Activated T-helper 2 cell treated with anti-CD3 and anti-CD28 coated beads, Interferon-gamma antibody, Interleukin-2, Interleukin-4, amounts not matched to agents 10 μg/mL and 5 μg/mL and 100 μg/mL, durations not matched to agents 14 hours and 24 hours and 36 hours (primary cell): ENCODE measurements at regions not wholly inside any gene's neighbourhood (a gene's known extent, or its start where the extent isn't known, plus 50 kb on each side); places are given as distances from the start of the nearest gene placed in this dataset.

Experiments used
- DNase-seq: peaks from one replicate; pipeline ENCODE4 v3.0.0; 2021; ENCODE audit warnings: low spot score
- H3K27ac Mint-ChIP-seq: one replicate; pipeline ENCODE4 v1.8.0; 2021; ENCODE audit warnings: mixed read lengths
- H3K27me3 Mint-ChIP-seq: one replicate; pipeline ENCODE4 v1.8.0; 2021; ENCODE audit warnings: low read depth, mixed read lengths
- H3K36me3 Mint-ChIP-seq: one replicate; pipeline ENCODE4 v1.8.0; 2021; ENCODE audit warnings: low read depth, mixed read lengths
- H3K4me1 Mint-ChIP-seq: one replicate; pipeline ENCODE4 v1.8.0; 2021; ENCODE audit warnings: low read depth, mixed read lengths
- H3K4me3 Mint-ChIP-seq: one replicate; pipeline ENCODE4 v1.8.0; 2021; ENCODE audit warnings: low read depth, mild to moderate bottlenecking, moderate library complexity, mixed read lengths
- H3K9me3 Mint-ChIP-seq: one replicate; pipeline ENCODE4 v1.8.0; 2021; ENCODE audit warnings: mixed read lengths
- intact Hi-C: fragments of 100-400 bp; cut with micrococcal nuclease; formaldehyde crosslinking; loops from one replicate; pipeline ENCODE4 v1.15.1; 2023

DNA sequence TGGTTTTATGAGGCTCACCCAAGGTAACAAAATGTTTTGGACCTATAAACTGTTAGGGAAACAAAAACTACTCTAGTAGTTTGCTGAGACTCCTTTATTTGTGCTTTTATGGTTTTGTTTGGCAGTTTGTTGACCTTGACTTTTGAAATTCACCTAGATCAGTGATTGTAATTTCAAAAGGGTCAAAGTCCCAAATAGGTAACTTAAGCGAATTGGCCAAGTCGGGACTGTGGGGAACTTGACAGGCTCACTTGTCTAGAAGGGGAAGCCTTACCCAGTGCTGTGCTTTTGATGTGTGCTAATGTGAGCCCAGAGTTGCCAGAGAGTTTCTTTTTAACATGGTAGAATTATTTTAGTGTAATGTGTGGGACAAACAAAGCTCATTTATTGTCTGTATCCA is 87.2 kb upstream of the SGCD start:
- no peaks in the 10 kb centered on the region for H3K36me3 Mint-ChIP-seq
- no peak overlapping the region for H3K4me3 Mint-ChIP-seq
- no peaks in the 10 kb centered on the region for H3K27me3 Mint-ChIP-seq
- H3K27ac Mint-ChIP-seq = no peak overlapping the region
- no peaks in the 10 kb centered on the region for H3K4me1 Mint-ChIP-seq
- no peaks in the 10 kb centered on the region for H3K9me3 Mint-ChIP-seq
- intact Hi-C loops = no loop called here
- DNase-seq = no peak

DNA sequence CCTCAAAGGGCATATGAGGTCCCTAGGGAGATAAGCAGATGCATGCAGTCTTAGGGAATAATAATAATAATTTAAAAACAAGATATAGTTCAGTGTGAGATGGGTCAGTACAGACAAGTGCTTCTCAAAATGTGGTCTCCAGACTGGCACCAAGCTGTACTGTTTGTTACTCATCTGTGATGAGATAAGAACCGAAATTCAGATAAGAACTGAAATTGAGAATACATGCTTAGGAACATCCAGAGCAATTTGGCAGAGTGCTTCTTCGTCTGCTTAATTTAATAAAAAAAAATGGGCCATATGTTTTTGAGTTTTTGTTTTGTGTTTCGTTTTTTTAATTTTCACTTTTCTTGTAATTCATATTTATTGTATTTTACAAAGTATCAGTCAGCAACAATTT is 86.5 kb upstream of the SGCD start:
- H3K9me3 Mint-ChIP-seq = no peaks in the 10 kb centered on the region
- no peaks in the 10 kb centered on the region for H3K27me3 Mint-ChIP-seq

DNA sequence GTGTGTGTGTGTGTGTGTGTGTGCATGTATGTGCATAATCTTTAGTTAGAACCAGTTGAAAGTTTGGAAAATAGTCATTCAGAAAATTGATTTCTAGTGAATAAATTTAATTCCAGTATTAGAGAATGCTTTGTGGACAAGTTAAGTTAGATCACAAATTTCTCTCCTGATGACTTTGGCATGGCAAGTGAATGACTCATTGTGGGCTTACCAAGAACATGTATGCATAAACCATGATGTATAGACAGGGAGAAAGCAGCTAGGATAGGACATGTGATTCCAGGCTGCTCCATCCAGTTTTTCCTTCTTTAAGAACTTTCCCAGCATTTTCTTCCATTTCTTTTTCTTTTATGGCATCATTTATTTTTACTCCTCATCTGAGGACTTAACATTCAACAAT is 85.7 kb upstream of the SGCD start:
- Mint-ChIP-seq H3K27ac (no peak overlapping the region), H3K4me3 (no peak overlapping the region), H3K4me1 (no peaks in the 10 kb centered on the region), H3K27me3 (no peaks in the 10 kb centered on the region), H3K9me3 (no peaks in the 10 kb centered on the region), H3K36me3 (no peaks in the 10 kb centered on the region)
- DNase-seq = no peak
- intact Hi-C loops = no loop called here

More for the DNA sequence above, 86.5 kb upstream of the SGCD start:
- Mint-ChIP-seq H3K4me1 (no peaks in the 10 kb centered on the region), H3K36me3 (no peaks in the 10 kb centered on the region), H3K4me3 (no peak overlapping the region), H3K27ac (no peak overlapping the region)
- no peak for DNase-seq
- intact Hi-C loops = no loop called here

DNA sequence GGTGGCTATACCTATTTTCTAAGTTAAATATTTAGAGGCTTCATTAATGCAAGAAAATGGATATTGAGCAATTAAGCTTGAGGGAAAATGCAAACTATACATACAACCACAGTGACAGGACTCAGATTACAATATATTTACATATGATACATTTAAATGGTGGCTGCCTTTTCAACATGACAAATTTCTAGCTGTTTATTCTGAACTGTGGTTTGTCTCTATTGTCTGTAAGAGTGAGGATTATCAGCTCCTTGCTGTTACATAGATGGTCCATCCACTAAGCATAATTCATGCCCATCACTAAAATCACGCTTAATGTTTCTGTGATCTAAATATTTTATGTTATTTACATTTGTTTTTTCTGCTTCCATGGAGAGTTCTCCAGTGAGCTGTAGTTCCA is 81.1 kb upstream of the SGCD start:
- Mint-ChIP-seq H3K4me1 (no peaks in the 10 kb centered on the region), H3K4me3 (no peak overlapping the region), H3K36me3 (no peaks in the 10 kb centered on the region), H3K27me3 (no peaks in the 10 kb centered on the region), H3K9me3 (no peaks in the 10 kb centered on the region), H3K27ac (no peak overlapping the region)
- intact Hi-C loops = no loop called here
- DNase-seq = no peak

DNA sequence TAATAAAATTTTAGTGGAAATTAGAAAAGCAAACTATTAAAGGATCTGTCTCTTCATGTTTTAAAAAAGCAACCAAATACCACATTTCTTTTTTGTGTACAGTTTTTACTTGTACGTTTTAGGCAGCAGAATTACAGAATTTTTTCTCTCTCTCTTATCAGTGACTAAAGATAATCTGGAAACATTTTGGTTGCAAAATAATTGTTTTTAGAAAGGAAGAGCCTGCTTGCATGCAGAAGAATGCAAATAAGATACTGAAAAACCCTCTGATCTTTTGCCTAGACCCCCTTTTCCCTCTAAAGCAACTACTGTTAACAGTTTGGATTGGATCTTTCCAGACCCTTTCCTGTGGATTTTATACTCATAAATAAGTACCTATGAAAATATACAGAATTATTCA is 75.9 kb upstream of the SGCD start:
- Mint-ChIP-seq H3K9me3 (no peaks in the 10 kb centered on the region), H3K4me3 (no peak overlapping the region), H3K36me3 (no peaks in the 10 kb centered on the region), H3K27ac (no peak overlapping the region), H3K27me3 (no peaks in the 10 kb centered on the region), H3K4me1 (no peaks in the 10 kb centered on the region)
- intact Hi-C loops = no loop called here
- DNase-seq = no peak

DNA sequence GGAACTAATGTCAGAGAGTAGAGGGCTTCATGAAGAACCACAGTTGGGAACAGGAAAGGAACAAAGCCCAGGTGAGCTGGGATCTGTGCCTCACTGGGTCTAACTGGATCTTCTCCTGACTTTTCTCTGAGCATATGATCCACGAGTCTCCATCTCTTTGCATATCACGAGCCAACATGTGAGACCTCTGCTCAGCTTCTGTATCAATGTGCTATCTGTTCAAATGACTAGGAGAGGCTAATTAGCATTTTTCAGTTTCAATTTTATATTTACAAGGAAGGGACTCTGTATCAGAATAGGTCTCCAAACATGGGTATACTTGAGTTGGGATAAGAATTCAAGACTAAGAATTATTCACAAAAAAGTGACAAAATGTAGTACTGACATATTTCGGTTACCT is 73.8 kb upstream of the SGCD start:
- DNase-seq = no peak
- Mint-ChIP-seq H3K4me1 (no peaks in the 10 kb centered on the region), H3K36me3 (no peaks in the 10 kb centered on the region), H3K27me3 (no peaks in the 10 kb centered on the region), H3K9me3 (no peaks in the 10 kb centered on the region), H3K27ac (no peak overlapping the region), H3K4me3 (no peak overlapping the region)
- intact Hi-C loops = no loop called here

DNA sequence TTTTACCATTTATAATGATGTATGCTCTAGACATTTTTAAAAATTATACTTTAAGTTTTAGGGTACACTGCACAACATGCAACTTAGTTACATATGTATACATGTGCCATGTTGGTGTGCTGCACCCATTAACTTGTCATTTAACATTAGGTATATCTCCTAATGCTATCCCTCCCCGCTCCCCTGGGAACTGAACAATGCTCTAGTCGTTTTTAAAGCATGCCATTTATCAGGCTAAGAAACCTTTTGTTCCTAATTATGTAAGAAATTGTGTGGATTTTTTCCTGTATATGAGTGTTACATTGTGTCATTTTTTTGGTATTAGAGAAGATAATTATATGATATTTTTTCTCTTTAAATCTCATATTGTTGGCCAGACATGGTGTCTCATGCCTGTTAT is 72.8 kb upstream of the SGCD start:
- Mint-ChIP-seq H3K36me3 (no peaks in the 10 kb centered on the region), H3K4me1 (no peaks in the 10 kb centered on the region), H3K27me3 (no peaks in the 10 kb centered on the region), H3K9me3 (no peaks in the 10 kb centered on the region), H3K27ac (no peak overlapping the region), H3K4me3 (no peak overlapping the region)
- intact Hi-C loops = no loop called here
- DNase-seq = no peak

DNA sequence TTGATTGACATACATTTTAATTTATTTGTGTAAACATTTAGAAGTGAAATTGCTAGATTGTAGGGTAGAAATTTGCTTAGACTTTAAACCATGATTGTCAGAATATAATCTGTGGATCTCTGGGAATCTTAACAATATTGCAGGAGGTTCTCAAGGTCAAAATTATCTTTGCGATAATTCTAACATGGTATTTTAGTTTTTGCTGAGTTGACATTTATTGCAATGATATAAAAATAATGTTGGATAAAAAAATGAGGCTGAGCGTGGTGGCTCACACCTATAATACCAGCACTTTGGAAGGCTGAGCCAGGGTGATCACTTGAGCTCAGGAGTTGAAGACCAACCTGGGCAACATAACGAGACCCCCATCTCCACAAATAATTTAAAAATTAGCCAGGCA is 70.3 kb upstream of the SGCD start:
- no peak for DNase-seq
- no peak overlapping the region for H3K4me3 Mint-ChIP-seq
- H3K27ac Mint-ChIP-seq = no peak overlapping the region
- no peaks in the 10 kb centered on the region for H3K4me1 Mint-ChIP-seq
- intact Hi-C loops = no loop called here
- H3K9me3 Mint-ChIP-seq = no peaks in the 10 kb centered on the region
- H3K36me3 Mint-ChIP-seq = no peaks in the 10 kb centered on the region
- no peaks in the 10 kb centered on the region for H3K27me3 Mint-ChIP-seq

DNA sequence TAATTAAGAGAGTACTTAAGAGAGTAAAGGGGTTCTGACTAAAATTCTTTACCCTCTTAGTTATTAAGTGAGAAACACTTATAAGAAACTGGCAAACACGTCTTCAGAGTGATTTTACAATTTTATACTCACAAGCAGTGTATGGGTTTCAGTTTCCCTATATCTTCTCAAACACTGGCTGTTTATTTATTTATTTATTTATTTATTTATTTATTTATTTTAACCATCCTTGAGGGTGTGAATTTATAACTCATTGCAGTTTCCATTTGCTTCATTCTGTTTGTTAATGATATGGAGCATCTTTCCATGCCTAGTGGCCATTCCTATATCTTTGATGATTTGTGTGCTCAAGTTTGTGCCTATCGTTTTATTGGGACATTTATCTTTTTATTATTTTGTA is 68.0 kb upstream of the SGCD start:
- Mint-ChIP-seq H3K4me1 (no peaks in the 10 kb centered on the region), H3K27me3 (no peaks in the 10 kb centered on the region), H3K36me3 (no peaks in the 10 kb centered on the region), H3K27ac (no peak overlapping the region), H3K4me3 (no peak overlapping the region), H3K9me3 (no peaks in the 10 kb centered on the region)
- no peak for DNase-seq
- intact Hi-C loops = no loop called here

DNA sequence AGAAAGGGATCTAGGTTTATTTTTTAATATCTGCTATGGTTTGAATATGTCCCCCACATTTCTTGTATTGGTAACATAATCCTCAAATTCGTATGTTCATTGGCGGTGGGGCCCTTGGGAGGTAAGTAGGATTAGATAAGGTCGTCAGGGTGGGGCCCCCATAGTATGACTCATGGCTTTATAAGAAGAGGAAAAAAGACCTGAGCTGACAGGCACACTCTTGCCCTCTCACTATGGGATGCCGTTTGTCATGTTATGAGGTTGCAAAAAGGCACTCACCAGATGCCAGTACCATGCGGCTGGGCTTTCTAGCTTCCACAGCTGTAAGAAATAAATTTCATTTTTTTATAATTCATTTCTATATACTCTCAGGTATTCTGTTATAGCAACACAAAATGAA is 67.3 kb upstream of the SGCD start:
- H3K4me3 Mint-ChIP-seq = no peak overlapping the region
- H3K4me1 Mint-ChIP-seq = no peaks in the 10 kb centered on the region
- no peaks in the 10 kb centered on the region for H3K36me3 Mint-ChIP-seq
- H3K27me3 Mint-ChIP-seq = no peaks in the 10 kb centered on the region
- no peak for DNase-seq
- no peaks in the 10 kb centered on the region for H3K9me3 Mint-ChIP-seq
- intact Hi-C loops = no loop called here
- H3K27ac Mint-ChIP-seq = no peak overlapping the region

DNA sequence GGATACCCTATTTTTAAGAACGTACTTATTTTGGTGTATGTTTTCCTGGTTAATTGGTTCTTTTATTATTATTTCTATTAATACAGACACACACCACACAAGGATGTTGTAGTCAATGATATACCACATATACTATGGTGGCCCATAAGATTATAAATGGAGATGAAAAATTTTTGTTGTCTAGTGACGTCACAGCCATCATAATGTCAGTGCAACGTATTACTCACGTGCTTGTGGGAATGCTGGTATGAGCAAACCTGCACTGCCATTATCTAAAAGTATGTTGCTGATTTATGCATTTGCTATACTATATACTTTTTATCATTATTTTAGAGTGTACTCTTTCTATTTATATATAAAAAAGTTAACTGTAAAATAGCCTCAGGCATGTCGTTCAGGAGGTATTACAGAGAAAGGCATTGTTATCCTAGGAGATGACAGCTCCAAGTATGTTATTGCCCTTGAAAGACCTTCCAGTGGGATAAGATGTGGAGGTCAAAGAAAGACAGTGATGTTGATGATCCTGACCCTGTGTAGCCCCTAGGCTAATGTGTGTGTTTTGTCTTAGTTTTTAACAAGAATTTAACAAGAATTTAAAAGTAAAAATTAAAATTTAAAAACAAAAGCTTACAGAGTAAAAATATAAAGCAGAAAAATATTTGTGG is 65.6 kb upstream of the SGCD start:
- H3K27ac Mint-ChIP-seq = no peak overlapping the region
- H3K4me3 Mint-ChIP-seq = no peak overlapping the region
- no peaks in the 10 kb centered on the region for H3K36me3 Mint-ChIP-seq
- H3K4me1 Mint-ChIP-seq = no peaks in the 10 kb centered on the region
- H3K27me3 Mint-ChIP-seq = no peaks in the 10 kb centered on the region
- DNase-seq = no peak
- intact Hi-C loops = no loop called here
- H3K9me3 Mint-ChIP-seq = no peaks in the 10 kb centered on the region

DNA sequence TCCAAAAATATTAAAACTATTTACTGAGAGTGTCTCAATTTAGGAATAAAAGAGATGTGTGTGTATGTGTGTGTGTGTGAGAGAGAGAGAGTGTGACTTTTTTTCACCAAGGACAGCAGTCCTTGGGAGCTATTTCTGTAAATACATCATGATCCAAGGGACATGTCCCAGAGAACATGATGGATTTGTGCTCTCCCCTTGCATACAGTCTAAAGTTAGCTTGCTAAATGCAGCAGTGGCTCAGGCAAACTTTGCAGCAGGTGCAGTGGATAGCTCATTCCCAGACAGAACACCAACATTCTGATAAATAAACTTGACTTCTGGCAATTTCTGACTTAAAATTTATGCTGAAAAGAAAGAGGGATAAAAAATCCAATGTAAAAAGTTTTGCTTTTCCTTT is 55.4 kb upstream of the SGCD start:
- Mint-ChIP-seq H3K36me3 (no peaks in the 10 kb centered on the region), H3K4me3 (no peak overlapping the region), H3K27ac (no peak overlapping the region), H3K4me1 (no peaks in the 10 kb centered on the region), H3K9me3 (no peaks in the 10 kb centered on the region), H3K27me3 (no peaks in the 10 kb centered on the region)
- intact Hi-C loops = no loop called here
- DNase-seq = no peak

DNA sequence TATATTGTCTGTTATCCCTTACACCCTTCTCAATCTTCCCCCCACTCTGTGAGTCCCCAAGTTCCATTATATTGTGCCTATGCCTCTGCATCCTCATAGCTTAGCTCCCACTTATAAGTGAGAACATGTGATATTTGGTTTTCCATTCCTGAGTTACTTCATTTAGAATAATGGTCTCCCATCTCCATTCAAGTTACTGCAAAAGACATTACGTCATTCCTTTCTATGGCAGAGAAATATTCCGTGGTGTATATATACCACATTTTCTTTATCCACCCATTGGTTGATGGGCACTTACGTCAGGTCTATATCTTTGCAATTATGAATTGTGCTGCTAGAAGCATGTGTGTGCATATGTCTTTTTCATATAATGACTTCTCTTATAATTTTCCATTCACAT is 54.8 kb upstream of the SGCD start:
- H3K9me3 Mint-ChIP-seq = no peaks in the 10 kb centered on the region
- no peaks in the 10 kb centered on the region for H3K4me1 Mint-ChIP-seq
- no peak for DNase-seq
- H3K27ac Mint-ChIP-seq = no peak overlapping the region
- intact Hi-C loops = no loop called here
- H3K36me3 Mint-ChIP-seq = no peaks in the 10 kb centered on the region
- H3K27me3 Mint-ChIP-seq = no peaks in the 10 kb centered on the region
- H3K4me3 Mint-ChIP-seq = no peak overlapping the region

DNA sequence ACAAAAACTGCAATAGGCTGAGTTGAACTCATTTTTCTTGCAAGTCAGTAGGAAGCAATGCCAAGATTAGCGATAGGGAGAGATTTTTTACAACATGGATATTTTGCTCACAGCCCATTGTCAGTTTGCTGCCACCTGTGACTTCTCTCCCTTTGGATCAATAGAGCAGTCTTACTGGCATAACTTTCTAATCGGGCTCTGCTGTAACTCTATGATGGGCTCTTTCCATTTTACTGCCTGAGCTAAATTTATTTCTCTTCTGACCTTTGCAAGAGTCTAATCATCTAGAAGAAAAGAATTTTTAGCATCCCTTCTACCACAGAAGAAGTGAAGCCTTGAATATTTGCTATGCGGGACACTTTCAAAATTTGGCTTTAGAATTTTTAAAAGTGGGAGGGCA is 53.6 kb upstream of the SGCD start:
- intact Hi-C loops = no loop called here
- Mint-ChIP-seq H3K9me3 (no peaks in the 10 kb centered on the region), H3K4me3 (no peak overlapping the region), H3K36me3 (no peaks in the 10 kb centered on the region), H3K27ac (no peak overlapping the region), H3K27me3 (no peaks in the 10 kb centered on the region), H3K4me1 (no peaks in the 10 kb centered on the region)
- no peak for DNase-seq
